Upper lobe of left lung (tissue), 4 donors: ENCODE measurements at regions not wholly inside any gene's neighbourhood (a gene's known extent, or its start where the extent isn't known, plus 50 kb on each side); places are given as distances from the start of the nearest gene placed in this dataset.

Experiments
- CTCF ChIP-seq, 6 experiments: fragments of 450-650 bp in 4 of 6; fragments of 200-600 bp in 2 of 6; sonication (generic) in 2 of 6; IDR thresholded peaks; one replicate each; pipeline ENCODE4 v1.5.1; 2016 to 2019; ENCODE audit warnings: antibody characterized with exemption in 6 of 6
- EP300 ChIP-seq, 4 donors: sonication (generic); formaldehyde crosslinking; IDR thresholded peaks; one replicate each; pipeline ENCODE4 v1.5.1; 2017; ENCODE audit warnings: antibody characterized with exemption in 4 of 4, control low read depth in 2 of 4
- POLR2AphosphoS5 ChIP-seq, 2 donors: sonication (generic); formaldehyde crosslinking; IDR thresholded peaks; one replicate each; pipeline ENCODE4 v1.5.1; 2017; ENCODE audit warnings: antibody characterized with exemption in 2 of 2

DNA sequence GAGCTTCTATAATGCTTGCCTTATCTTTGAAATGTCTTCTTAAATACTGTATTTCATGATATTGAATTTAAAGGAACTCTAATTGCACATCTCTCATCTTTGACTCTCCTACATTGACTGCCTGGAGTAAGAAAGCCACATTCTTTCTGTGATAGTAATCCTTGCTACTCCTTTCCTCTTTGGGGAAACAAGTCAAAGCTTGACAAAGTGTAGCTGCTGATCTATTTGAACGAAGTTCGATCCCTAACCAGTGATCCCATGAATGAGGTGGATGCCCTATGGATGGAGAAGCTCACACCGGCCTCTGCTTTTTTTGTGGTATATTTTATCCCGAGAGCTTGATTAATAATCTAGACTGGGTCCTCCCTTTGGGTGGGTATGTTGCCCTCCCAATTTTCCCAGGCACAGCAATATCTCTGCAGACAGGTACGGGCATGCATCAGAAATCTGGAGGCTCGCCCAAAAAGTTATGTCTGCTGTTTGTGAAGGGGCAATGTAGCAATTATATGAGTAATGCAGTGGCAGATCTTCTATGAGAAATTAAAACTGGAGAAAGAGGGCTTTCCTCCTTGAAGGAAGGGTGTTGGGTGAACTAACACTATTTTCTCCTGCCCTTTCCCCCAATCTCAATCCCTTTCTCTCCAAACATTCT lies 163.0 kb upstream of the FRMD6 start:
- TF ChIP-seq EP300 (IDR thresholded peaks at IDR 0.05) = no peak
- no peak for TF ChIP-seq POLR2AphosphoS5 (IDR thresholded peaks at IDR 0.05)
- TF ChIP-seq CTCF (IDR thresholded peaks at IDR 0.05) = no peak
